HG03097 (cell line): ENCODE measurements at regions not wholly inside any gene's neighbourhood (a gene's known extent, or its start where the extent isn't known, plus 50 kb on each side); places are given as distances from the start of the nearest gene placed in this dataset.
"Not testable (repeated sequence)": the region's sequence is repeated elsewhere in the genome, so short reads cannot be mapped to it uniquely, and the experiment has no call there.

ENCODE experiments used
- ATAC-seq: cut with Tn5 transposase; IDR thresholded peaks from one replicate; pipeline ENCODE4 v1.9.1; 2021; ENCODE audit not compliant: unreplicated experiment, low FRiP score

DNA sequence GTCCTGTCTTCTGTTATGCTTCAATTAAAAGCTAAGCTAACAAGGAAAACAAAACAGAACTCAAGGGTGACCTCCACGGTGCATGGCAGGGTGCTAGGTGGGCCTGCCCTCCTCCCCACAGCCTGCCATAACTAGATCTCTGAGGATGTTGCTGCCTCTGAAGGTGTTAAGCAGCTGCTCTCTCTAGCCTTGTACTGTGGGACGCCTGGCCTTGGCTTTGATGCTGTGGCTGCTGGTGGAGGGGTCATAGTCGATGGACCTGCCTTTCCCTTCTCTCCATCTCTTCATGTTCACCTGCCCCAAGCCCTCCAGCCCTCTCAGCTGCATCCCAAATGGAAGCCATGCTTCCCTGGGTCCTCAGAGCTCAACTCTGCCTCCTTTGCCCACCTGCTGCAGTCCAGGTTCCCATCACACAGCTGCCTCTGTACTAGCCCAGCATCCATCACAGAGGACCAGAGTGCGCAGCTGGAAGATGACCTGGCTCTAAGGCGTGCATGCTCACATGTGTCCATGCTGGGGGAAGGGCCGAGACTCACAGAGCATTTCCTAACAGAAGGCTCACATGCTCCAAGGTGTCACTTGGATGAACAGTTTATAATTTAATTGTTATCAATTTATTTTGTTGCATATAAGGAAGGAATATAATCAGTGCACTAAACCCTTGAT lies 180.3 kb upstream of the E2F8 start:
- ATAC-seq: no peak

DNA sequence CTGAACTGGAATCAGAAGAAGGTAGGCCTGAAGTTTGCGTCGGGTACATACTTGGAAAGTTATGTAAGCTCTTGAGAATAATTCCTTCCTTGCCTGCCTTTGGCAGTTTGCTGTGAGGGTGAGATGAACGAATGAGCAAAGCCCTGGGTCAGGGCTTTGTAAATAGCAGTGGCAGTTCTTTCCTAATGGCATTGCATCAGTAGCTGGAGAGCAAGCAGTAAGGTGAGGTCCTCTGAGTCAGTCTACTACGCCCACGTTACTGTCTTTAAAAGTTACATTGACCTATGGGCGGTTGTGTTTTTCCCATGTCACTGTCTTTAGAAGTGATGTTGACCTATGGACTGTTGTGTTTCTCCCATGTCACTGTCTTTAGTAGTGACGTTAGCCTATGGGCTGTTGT lies 179.1 kb upstream of the E2F8 start:
- no peak for ATAC-seq

DNA sequence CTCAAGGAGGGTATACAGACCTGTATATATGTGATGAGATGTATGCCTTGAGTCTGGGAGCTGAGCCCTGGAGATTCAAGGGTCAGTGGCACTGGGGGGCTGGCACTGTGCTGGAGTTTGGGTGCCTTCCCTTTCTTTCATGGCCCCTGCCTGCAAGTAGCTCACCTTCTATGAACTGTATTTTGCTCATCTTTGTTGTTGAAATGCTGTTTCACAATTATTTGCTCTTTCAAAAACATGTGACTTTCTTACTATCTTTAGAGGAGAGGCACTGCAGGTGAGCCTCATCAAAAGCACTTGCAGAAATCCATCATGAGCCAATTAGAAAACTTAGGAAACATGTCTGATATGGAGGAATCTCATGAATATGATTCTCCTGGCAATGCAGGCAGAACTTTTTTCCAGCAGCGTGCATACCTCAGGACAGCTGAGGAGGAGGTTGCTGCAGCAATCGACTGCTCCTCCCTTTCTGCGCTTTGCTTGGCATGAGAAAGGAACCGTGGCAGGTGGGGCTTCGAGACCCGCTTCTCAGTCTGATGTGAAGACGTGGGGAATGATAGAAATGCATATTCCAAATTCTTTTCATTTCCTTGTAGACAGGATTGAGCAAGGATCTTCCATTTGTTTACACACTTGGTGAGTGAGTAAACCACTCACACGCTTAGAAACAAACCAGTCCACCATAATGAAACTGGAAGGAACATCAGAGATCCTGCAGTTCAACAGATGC lies 178.4 kb upstream of the E2F8 start:
- no peak for ATAC-seq

GRCh38 chr11:19418221-19418620 lies 177.5 kb upstream of the E2F8 start:
- ATAC-seq: no peak

DNA sequence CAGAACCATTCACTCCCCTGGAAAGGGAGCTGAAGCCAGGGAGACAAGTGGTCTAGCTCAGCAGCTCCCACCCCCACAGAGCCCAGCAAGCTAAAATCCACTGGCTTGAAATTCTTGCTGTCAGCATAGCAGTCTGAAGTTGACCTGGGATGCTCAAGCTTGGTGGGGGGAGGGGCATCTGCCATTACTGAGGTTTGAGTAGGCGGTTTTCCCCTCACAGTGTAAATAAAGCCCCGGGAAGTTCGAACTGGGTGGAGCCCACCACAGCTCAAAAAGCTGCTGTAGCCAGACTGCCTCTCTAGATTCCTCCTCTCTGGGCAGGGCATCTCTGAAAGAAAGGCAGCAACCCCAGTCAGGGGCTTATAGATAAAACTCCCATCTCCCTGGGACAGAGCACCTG lies 171.3 kb upstream of the E2F8 start:
- not testable (repeated sequence) for ATAC-seq

DNA sequence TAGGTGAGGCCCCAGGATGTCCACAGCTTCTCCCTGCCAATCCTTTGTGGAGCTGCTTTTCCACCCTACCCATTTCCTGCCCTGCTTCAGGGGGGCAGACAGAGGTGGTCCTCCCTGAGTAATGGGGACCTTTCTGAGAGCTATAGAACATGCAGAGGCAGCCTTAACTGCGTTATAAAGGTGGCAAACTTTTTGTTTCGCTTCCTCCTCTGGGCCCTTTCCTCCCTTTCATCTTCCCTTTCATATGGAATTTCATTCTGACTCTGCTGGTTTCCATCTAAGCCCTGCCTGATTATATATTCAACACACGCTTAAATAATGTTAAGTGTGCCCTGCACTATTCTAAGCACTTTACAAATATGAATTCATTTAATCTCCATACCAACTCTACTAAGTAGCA lies 169.3 kb upstream of the E2F8 start:
- no peak for ATAC-seq

- no peak for ATAC-seq
Measured at GRCh38 chr11:19409307-19409706, 168.6 kb upstream of the E2F8 start.

GRCh38 chr11:19407677-19408270 lies 167.0 kb upstream of the E2F8 start:
- no peak for ATAC-seq

- no peak for ATAC-seq
Measured at GRCh38 chr11:19405966-19406365, 165.2 kb upstream of the E2F8 start.

DNA sequence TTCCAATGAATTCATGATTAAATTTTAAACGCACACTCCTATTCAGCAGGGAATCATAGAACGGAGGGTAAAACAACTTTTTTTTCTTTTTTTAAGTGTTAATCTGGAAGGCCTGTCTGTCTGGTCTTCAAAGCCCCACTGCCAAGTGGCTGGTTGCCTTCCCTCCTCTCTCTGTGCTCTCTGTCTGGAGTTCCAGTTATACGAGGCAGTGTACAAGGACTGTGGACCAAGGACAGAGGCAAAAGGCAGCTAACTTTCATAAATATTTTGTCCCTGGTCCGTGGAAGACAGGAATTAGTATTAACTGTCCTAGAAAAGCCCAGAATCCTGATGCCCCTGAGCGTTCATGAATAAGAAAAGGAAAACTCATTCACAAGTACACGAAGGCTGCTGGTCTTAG lies 164.0 kb upstream of the E2F8 start:
- no peak for ATAC-seq

GRCh38 chr11:19403196-19403895 lies 162.6 kb upstream of the E2F8 start:
- no peak for ATAC-seq

DNA sequence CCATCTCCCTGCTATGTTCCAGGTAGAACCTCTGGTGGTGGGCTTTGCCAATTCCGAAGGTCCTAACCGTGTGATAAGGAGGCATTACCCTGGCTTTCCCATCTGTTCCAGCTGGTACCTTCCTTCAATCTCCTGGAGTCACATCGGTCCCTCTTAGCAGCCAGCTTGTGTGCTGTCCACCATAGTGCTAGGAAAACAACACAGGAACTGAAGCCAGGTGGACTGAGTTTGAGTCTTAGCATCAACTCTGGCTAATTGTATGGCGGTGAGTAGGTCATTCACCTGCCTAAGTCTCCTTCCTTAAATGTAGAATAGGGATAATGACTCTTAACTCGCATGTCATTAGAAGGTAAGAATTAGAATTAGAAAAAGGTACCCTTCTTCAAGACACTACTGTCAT lies 159.6 kb upstream of the E2F8 start:
- ATAC-seq: no peak

GRCh38 chr11:19398772-19399527 lies 158.2 kb upstream of the E2F8 start:
- ATAC-seq: no peak

GRCh38 chr11:19398273-19398672 lies 157.5 kb upstream of the E2F8 start:
- ATAC-seq: no peak

DNA sequence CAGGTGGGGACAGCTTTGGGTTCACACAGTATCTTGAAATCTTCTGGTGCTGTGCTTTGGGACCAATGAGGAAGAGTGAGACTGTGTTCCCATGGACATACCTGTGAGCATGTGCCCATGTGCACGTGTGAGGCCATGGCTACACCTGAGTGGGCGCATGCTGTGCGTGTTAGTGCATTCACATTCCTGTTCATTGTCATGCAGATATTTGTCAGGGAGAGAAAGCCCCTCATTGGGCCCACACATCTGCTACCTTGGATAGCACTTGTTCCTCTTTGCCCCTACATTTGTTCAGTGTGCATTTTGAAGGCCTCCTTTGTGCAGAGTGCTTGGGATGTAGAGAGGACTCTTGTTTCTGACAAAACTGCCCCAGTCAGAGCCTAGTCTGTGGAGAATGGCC lies 154.3 kb upstream of the E2F8 start:
- no peak for ATAC-seq

DNA sequence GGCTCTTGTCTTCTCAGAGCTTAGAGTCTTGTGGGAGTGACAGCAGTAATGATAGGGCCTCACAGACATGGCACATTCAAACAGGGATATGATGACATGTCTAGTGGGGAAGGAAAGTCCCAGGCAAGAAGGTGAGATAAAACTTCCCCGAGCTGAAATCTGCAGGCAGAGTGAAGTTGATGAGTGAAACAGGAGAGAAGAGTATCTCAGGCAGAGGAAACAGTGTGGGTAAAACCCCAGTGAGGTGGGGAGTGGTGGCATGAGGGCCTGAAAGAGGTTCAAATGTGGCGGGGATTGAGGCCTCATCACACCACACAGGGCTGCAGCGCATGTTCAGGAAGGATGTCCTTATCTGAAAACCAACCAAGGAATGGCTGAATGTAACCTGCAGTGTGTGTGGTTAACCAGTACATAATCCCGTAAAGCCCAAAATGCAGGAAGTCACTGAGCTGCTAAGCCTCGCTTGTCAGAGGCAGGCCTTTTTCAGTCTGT lies 153.8 kb upstream of the E2F8 start:
- peak; percentile 81 for ATAC-seq

DNA sequence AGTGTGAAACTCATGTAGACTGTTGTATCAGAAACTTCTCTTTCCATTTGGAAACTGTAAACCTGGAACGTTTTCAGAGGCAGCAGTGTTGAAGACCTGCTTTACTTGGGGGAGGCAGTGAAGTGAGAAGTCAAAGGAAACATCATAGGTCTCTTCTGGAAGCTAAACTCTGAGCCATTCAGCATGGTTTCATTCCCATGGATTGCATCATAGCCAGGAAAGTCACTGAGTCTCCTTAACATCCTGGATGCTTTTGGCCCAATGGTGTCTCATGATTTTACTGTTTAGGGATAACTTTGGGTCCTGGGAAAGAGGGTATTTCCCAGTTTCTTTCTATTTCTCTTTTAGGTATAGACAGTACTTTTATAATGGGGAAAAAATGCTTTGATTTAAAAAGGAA lies 153.2 kb upstream of the E2F8 start:
- no peak for ATAC-seq

GRCh38 chr11:19392847-19393518 lies 152.2 kb upstream of the E2F8 start:
- ATAC-seq: no peak

- no peak for ATAC-seq
Measured at GRCh38 chr11:19392321-19392720, 151.6 kb upstream of the E2F8 start.

DNA sequence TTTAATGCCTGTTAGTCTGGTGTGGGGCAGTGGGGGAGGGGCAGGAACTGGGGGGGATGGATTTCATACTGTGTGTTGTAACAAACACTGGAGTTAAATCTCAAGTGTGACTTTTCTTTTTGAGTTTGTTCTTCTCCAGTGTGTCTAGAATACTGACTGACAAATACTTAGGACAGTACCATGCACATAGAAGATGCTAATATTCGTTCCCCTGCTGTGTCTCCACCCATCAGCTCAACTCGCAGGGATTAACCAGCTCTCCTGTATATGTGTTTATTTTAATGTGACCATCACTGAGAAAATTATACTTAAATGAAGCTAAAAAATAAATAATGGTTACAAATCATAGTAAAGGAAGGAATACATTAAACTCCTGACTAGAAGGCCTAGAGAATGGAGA lies 150.9 kb upstream of the E2F8 start:
- ATAC-seq: no peak
